Adipocyte (in vitro differentiated cells): ENCODE measurements at regions not wholly inside any gene's neighbourhood (a gene's known extent, or its start where the extent isn't known, plus 50 kb on each side); places are given as distances from the start of the nearest gene placed in this dataset.
A peak's percentile ranks its signal among the peaks of the same experiment; 100 is the strongest.
"Not testable (repeated sequence)": the region's sequence is repeated elsewhere in the genome, so short reads cannot be mapped to it uniquely, and the experiment has no call there.

Source experiments
- DNase-seq: peaks from one replicate; pipeline ENCODE4 v3.0.0-alpha.2; 2015; ENCODE audit warnings: low read depth
- H3K27me3 ChIP-seq: replicated peaks from 2 replicates; pipeline ENCODE4 v1.7.0; 2013; ENCODE audit warnings: mild to moderate bottlenecking, low read length, moderate library complexity; ENCODE audit not compliant: control insufficient read depth, insufficient read depth
- H3K36me3 ChIP-seq: 2 replicates; pipeline ENCODE4 v1.7.0; 2013; ENCODE audit warnings: low read length, mild to moderate bottlenecking, moderate library complexity; ENCODE audit not compliant: control insufficient read depth, insufficient read depth, severe bottlenecking
- H3K4me1 ChIP-seq: 2 replicates; pipeline ENCODE4 v1.7.0; 2013; ENCODE audit warnings: mild to moderate bottlenecking, low read length, moderate library complexity; ENCODE audit not compliant: control insufficient read depth, insufficient read depth
- H3K4me3 ChIP-seq: 2 replicates; pipeline ENCODE4 v1.7.0; 2013; ENCODE audit warnings: mild to moderate bottlenecking, low read length, moderate library complexity
- H3K9ac ChIP-seq: 2 replicates; pipeline ENCODE4 v1.7.0; 2013; ENCODE audit warnings: mild to moderate bottlenecking, low read length, moderate library complexity
- H3K9me3 ChIP-seq: 2 replicates; pipeline ENCODE4 v1.7.0; 2013; ENCODE audit warnings: mild to moderate bottlenecking, low read length, moderate library complexity; ENCODE audit not compliant: control insufficient read depth

DNA sequence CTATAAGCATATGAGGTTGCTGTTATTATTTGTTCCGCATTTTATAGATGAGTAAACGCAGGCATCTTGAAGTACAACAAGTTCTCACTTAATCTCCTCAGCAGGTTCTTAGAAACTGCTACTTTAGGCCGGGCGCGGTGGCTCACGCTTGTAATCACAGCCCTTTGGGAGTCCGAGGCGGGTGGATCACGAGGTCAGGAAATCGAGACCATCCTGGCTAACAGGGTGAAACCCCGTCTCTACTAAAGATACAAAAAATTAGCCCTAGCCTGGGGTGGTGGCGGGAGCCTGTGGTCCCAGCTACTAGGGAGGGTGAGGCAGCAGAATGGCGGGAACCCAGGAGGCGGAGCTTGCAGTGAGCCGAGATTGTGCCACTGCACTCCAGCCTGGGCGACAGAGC, 458.5 kb downstream of the BRINP3 start:
- H3K9ac ChIP-seq, H3K27me3 ChIP-seq, H3K4me3 ChIP-seq, H3K9me3 ChIP-seq, H3K36me3 ChIP-seq, DNase-seq, H3K4me1 ChIP-seq: not testable (repeated sequence)

GRCh38 chr1:190019717-190020116, 457.9 kb downstream of the BRINP3 start:
- Histone ChIP-seq H3K4me3 (no peak overlapping the region), H3K4me1 (no peaks in the 10 kb centered on the region), H3K9me3 (no peaks in the 10 kb centered on the region), H3K36me3 (no peaks in the 10 kb centered on the region), H3K9ac (no peak overlapping the region), H3K27me3 (no peaks in the 10 kb centered on the region)
- DNase-seq = no peak

DNA sequence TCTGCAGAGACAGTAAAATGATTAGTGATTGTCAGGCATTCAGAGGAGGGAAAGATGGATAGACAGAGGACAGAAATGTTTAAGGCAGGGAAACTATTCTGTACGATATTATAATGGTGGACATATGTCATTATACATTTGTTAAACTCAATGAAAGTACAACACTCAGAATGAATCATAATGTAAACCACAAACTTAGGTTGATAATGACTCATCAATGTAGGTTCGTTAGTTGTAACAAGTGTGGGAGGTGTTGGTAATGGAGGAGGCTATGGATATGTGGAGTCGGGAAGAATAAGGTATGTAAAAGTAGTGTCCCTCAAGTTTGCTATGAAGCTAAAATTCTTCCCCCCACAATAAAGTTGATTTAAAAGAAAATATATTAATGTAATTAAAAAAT, 455.0 kb downstream of the BRINP3 start:
- Histone ChIP-seq H3K36me3 (no peaks in the 10 kb centered on the region), H3K9me3 (no peaks in the 10 kb centered on the region), H3K9ac (no peak overlapping the region), H3K4me1 (no peaks in the 10 kb centered on the region), H3K27me3 (no peaks in the 10 kb centered on the region), H3K4me3 (no peak overlapping the region)
- peak; percentile 4 for DNase-seq

GRCh38 chr1:190029441-190029840, 448.2 kb downstream of the BRINP3 start:
- Histone ChIP-seq H3K9ac (no peak overlapping the region), H3K27me3 (no peaks in the 10 kb centered on the region), H3K4me3 (no peak overlapping the region), H3K36me3 (no peaks in the 10 kb centered on the region), H3K9me3 (no peaks in the 10 kb centered on the region), H3K4me1 (no peaks in the 10 kb centered on the region)
- no peak for DNase-seq

GRCh38 chr1:190043655-190044054, 434.0 kb downstream of the BRINP3 start:
- no peak overlapping the region for H3K9ac ChIP-seq
- DNase-seq = no peak
- no peaks in the 10 kb centered on the region for H3K4me1 ChIP-seq
- no peaks in the 10 kb centered on the region for H3K27me3 ChIP-seq
- peaks cover 11% of the 10 kb centered on the region for H3K9me3 ChIP-seq
- H3K4me3 ChIP-seq = no peak overlapping the region
- no peaks in the 10 kb centered on the region for H3K36me3 ChIP-seq

DNA sequence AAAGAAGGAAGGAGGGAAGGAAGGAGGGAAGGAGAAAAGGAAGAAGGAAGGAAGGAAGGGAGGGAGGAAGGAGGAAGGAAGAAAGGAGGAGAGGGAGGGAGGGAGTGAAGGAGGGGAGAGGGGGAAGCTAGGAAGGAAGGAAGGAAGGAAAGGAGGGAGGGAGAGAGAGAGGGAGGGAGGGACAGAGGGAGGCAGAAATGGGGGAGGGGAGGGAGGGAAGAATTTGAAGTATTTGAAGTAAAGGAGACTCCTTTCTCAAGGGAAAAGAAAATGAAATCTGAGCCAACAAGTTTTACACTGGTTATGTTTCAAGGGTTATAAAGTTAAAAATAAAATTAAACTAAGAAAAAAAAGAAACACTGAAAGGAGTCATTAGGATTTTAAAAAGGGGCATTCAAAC, 431.4 kb downstream of the BRINP3 start:
- Histone ChIP-seq H3K4me1 (no peaks in the 10 kb centered on the region), H3K9me3 (peaks cover 9% of the 10 kb centered on the region), H3K36me3 (no peaks in the 10 kb centered on the region), H3K9ac (no peak overlapping the region), H3K27me3 (no peaks in the 10 kb centered on the region), H3K4me3 (no peak overlapping the region)
- no peak for DNase-seq
